Amygdala (tissue), 56 donors: ENCODE measurements at regions not wholly inside any gene's neighbourhood (a gene's known extent, or its start where the extent isn't known, plus 50 kb on each side); places are given as distances from the start of the nearest gene placed in this dataset.
A peak's percentile ranks its signal among the peaks of the same experiment; 100 is the strongest.
"Not testable (repeated sequence)": the region's sequence is repeated elsewhere in the genome, so short reads cannot be mapped to it uniquely, and the experiment has no call there.

ENCODE experiments used
- DNase-seq, 56 donors: peaks; one replicate each; lab custom pipeline; 2025; lab: John Stamatoyannopoulos, UW

- no peak for DNase-seq
Measured at GRCh38 chr4:32700838-32701237, 1980.7 kb downstream of the PCDH7 start.

GRCh38 chr4:32706893-32707292 lies 1986.7 kb downstream of the PCDH7 start:
- DNase-seq, result no peak

GRCh38 chr4:32716090-32716620 lies 1996.0 kb downstream of the PCDH7 start:
- not testable (repeated sequence) for DNase-seq

- DNase-seq, result no peak
Measured at GRCh38 chr4:32735856-32736590, 2015.9 kb downstream of the PCDH7 start.

GRCh38 chr4:32744211-32744610 lies 2024.0 kb downstream of the PCDH7 start:
- no peak for DNase-seq

GRCh38 chr4:32745351-32745750 lies 2025.2 kb downstream of the PCDH7 start:
- DNase-seq, result peak in 3 of 56 donors; percentile 2 to 11 (median 6)

- no peak for DNase-seq
Measured at GRCh38 chr4:32748061-32748460, 2027.9 kb downstream of the PCDH7 start.

- DNase-seq, result no peak
Measured at GRCh38 chr4:32748498-32748897, 2028.3 kb downstream of the PCDH7 start.

- no peak for DNase-seq
Measured at GRCh38 chr4:32752962-32753361, 2032.8 kb downstream of the PCDH7 start.

- no peak for DNase-seq
Measured at GRCh38 chr4:32768664-32769389, 2048.7 kb downstream of the PCDH7 start.

GRCh38 chr4:32771491-32771890 lies 2051.3 kb downstream of the PCDH7 start:
- no peak for DNase-seq

GRCh38 chr4:32775049-32775448 lies 2054.9 kb downstream of the PCDH7 start:
- DNase-seq, result peak in 1 of 56 donors; percentile 1

- DNase-seq, result no peak
Measured at GRCh38 chr4:32776435-32777203, 2056.4 kb downstream of the PCDH7 start.

- no peak for DNase-seq
Measured at GRCh38 chr4:32778025-32778424, 2057.9 kb downstream of the PCDH7 start.

GRCh38 chr4:32778938-32779337 lies 2058.8 kb downstream of the PCDH7 start:
- no peak for DNase-seq

- DNase-seq, result peak in 3 of 56 donors; percentile 3 to 5 (median 4)
Measured at GRCh38 chr4:32789026-32789608, 2068.9 kb downstream of the PCDH7 start.

GRCh38 chr4:32790803-32791202 lies 2070.6 kb downstream of the PCDH7 start:
- no peak for DNase-seq

GRCh38 chr4:32798471-32799159 lies 2078.4 kb downstream of the PCDH7 start:
- DNase-seq, result no peak

GRCh38 chr4:32824336-32824735 lies 2104.2 kb downstream of the PCDH7 start:
- DNase-seq, result no peak

- DNase-seq, result no peak
Measured at GRCh38 chr4:32826169-32826568, 2106.0 kb downstream of the PCDH7 start.
